ENCODE measurements at regions not wholly inside any gene's neighbourhood (a gene's known extent, or its start where the extent isn't known, plus 50 kb on each side); places are given as distances from the start of the nearest gene placed in this dataset.

DNA sequence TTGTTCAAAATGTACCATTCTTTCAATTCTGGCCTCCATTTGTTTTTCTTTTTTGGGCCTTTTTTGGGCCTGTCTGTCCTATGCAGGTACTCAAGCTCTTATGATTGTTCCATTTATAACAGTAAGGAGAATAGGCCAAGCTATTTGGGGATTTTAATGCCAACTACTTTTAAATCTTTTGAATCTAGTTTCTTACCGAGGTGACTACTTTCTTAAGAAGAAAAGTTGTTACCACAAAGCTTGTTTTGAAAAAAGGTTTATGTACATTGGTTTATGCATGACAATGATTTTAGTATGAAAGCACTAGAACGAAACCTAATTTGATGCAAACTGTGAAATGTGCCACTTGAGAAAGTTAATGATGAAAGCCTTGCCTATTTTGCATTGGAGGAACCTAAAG, 98.3 kb upstream of the MTHFD1L start:
- Histone ChIP-seq H3K4me3 (ENCODE audit: low read length) (no peak overlapping the region), H3K27ac (ENCODE audit: low read length) (no peak overlapping the region), H2AFZ (ENCODE audit: low read depth, low read length) (no peak overlapping the region), H3K9ac (ENCODE audit: low read length) (no peak overlapping the region), H4K20me1 (ENCODE audit: insufficient read depth) (no peaks in the 10 kb centered on the region), H3K4me2 (ENCODE audit: low read length) (no peak overlapping the region), H3K79me2 (replicated peaks; ENCODE audit: insufficient read depth, low read length) (no peaks in the 10 kb centered on the region), H3F3A (ENCODE audit: insufficient read depth, low read length, poor library complexity, severe bottlenecking) (no peaks in the 10 kb centered on the region), H3K9me2 (ENCODE audit: insufficient read depth, low read length) (no peaks in the 10 kb centered on the region), H3K36me3 (ENCODE audit: insufficient read depth, low read length) (no peaks in the 10 kb centered on the region), H3K27me3 (ENCODE audit: insufficient read depth, low read depth, low read length) (no peaks in the 10 kb centered on the region), H3K9me3 (ENCODE audit: low read length) (no peaks in the 10 kb centered on the region)
- TF ChIP-seq SMC3 (conservative IDR thresholded peaks at IDR 0.05; ENCODE audit: poor library complexity) (no peak), TAF1 (IDR thresholded peaks at IDR 0.05; ENCODE audit: low read depth) (no peak)

GRCh38 chr6:150767571-150768018, 97.9 kb upstream of the MTHFD1L start:
- no peaks in the 10 kb centered on the region for H3K36me3 ChIP-seq (ENCODE audit: insufficient read depth, low read length)
- H3K4me3 ChIP-seq (ENCODE audit: low read length): no peak overlapping the region
- H2AFZ ChIP-seq (ENCODE audit: low read depth, low read length): no peak overlapping the region
- no peaks in the 10 kb centered on the region for H3K9me3 ChIP-seq (ENCODE audit: low read length)
- no peaks in the 10 kb centered on the region for H4K20me1 ChIP-seq (ENCODE audit: insufficient read depth)
- no peaks in the 10 kb centered on the region for H3K9me2 ChIP-seq (ENCODE audit: insufficient read depth, low read length)
- TF ChIP-seq EZH2 (IDR thresholded peaks at IDR 0.05; ENCODE audit: borderline replicate concordance, insufficient read depth, low read length, poor library complexity, severe bottlenecking) (no peak), EP300 (conservative IDR thresholded peaks at IDR 0.05; ENCODE audit: poor library complexity, severe bottlenecking) (no peak), TAF1 (IDR thresholded peaks at IDR 0.05; ENCODE audit: low read depth) (no peak), REST (IDR thresholded peaks at IDR 0.05; ENCODE audit: borderline replicate concordance) (no peak), RAD21 (conservative IDR thresholded peaks at IDR 0.05) (no peak), SMC3 (conservative IDR thresholded peaks at IDR 0.05; ENCODE audit: poor library complexity) (no peak), MXI1 (conservative IDR thresholded peaks at IDR 0.05; ENCODE audit: poor library complexity, severe bottlenecking) (no peak), POLR2AphosphoS5 (IDR thresholded peaks at IDR 0.05) (no peak)
- TF ChIP-seq, protein P1, sequence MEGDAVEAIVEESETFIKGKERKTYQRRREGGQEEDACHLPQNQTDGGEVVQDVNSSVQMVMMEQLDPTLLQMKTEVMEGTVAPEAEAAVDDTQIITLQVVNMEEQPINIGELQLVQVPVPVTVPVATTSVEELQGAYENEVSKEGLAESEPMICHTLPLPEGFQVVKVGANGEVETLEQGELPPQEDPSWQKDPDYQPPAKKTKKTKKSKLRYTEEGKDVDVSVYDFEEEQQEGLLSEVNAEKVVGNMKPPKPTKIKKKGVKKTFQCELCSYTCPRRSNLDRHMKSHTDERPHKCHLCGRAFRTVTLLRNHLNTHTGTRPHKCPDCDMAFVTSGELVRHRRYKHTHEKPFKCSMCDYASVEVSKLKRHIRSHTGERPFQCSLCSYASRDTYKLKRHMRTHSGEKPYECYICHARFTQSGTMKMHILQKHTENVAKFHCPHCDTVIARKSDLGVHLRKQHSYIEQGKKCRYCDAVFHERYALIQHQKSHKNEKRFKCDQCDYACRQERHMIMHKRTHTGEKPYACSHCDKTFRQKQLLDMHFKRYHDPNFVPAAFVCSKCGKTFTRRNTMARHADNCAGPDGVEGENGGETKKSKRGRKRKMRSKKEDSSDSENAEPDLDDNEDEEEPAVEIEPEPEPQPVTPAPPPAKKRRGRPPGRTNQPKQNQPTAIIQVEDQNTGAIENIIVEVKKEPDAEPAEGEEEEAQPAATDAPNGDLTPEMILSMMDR (IDR thresholded peaks at IDR 0.05; ENCODE audit: poor library complexity, severe bottlenecking): no peak
- no peaks in the 10 kb centered on the region for H3K79me2 ChIP-seq (replicated peaks; ENCODE audit: insufficient read depth, low read length)
- H3K27me3 ChIP-seq (ENCODE audit: insufficient read depth, low read depth, low read length): no peaks in the 10 kb centered on the region
- H3F3A ChIP-seq (ENCODE audit: insufficient read depth, low read length, poor library complexity, severe bottlenecking): no peaks in the 10 kb centered on the region
- H3K4me2 ChIP-seq (ENCODE audit: low read length): no peak overlapping the region
- no peak overlapping the region for H3K27ac ChIP-seq (ENCODE audit: low read length)
- no peak overlapping the region for H3K9ac ChIP-seq (ENCODE audit: low read length)

GRCh38 chr6:150770637-150771036, 94.9 kb upstream of the MTHFD1L start:
- H3K4me2 ChIP-seq (ENCODE audit: low read length): no peak overlapping the region
- H3K9me2 ChIP-seq (ENCODE audit: insufficient read depth, low read length): no peaks in the 10 kb centered on the region
- no peaks in the 10 kb centered on the region for H3K36me3 ChIP-seq (ENCODE audit: insufficient read depth, low read length)
- H3F3A ChIP-seq (ENCODE audit: insufficient read depth, low read length, poor library complexity, severe bottlenecking): no peaks in the 10 kb centered on the region
- H3K4me3 ChIP-seq (ENCODE audit: low read length): no peak overlapping the region
- H3K79me2 ChIP-seq (replicated peaks; ENCODE audit: insufficient read depth, low read length): no peaks in the 10 kb centered on the region
- no peak overlapping the region for H3K27ac ChIP-seq (ENCODE audit: low read length)
- H3K9ac ChIP-seq (ENCODE audit: low read length): no peak overlapping the region
- H3K27me3 ChIP-seq (ENCODE audit: insufficient read depth, low read depth, low read length): no peaks in the 10 kb centered on the region
- H4K20me1 ChIP-seq (ENCODE audit: insufficient read depth): no peaks in the 10 kb centered on the region
- no peak overlapping the region for H2AFZ ChIP-seq (ENCODE audit: low read depth, low read length)
- no peaks in the 10 kb centered on the region for H3K9me3 ChIP-seq (ENCODE audit: low read length)
- no peak for TF ChIP-seq RAD21 (conservative IDR thresholded peaks at IDR 0.05)

All from neural cell (in vitro differentiated cells).